GM12874 (cell line): ENCODE measurements at regions not wholly inside any gene's neighbourhood (a gene's known extent, or its start where the extent isn't known, plus 50 kb on each side); places are given as distances from the start of the nearest gene placed in this dataset.

Source experiments
- TF ChIP-seq, protein P1 (sequence below): IDR thresholded peaks from 2 replicates; pipeline ENCODE4 v1.5.1; 2011; ENCODE audit warnings: low read depth, mild to moderate bottlenecking, control low read depth, low read length, moderate library complexity; ENCODE audit not compliant: insufficient read depth

- TF ChIP-seq, protein P1, sequence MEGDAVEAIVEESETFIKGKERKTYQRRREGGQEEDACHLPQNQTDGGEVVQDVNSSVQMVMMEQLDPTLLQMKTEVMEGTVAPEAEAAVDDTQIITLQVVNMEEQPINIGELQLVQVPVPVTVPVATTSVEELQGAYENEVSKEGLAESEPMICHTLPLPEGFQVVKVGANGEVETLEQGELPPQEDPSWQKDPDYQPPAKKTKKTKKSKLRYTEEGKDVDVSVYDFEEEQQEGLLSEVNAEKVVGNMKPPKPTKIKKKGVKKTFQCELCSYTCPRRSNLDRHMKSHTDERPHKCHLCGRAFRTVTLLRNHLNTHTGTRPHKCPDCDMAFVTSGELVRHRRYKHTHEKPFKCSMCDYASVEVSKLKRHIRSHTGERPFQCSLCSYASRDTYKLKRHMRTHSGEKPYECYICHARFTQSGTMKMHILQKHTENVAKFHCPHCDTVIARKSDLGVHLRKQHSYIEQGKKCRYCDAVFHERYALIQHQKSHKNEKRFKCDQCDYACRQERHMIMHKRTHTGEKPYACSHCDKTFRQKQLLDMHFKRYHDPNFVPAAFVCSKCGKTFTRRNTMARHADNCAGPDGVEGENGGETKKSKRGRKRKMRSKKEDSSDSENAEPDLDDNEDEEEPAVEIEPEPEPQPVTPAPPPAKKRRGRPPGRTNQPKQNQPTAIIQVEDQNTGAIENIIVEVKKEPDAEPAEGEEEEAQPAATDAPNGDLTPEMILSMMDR, result no peak
Measured at GRCh38 chr7:97450516-97450915, 281.4 kb upstream of the TAC1 start.

- TF ChIP-seq, protein P1, result no peak
Measured at GRCh38 chr7:97454636-97455035, 277.2 kb upstream of the TAC1 start.

DNA sequence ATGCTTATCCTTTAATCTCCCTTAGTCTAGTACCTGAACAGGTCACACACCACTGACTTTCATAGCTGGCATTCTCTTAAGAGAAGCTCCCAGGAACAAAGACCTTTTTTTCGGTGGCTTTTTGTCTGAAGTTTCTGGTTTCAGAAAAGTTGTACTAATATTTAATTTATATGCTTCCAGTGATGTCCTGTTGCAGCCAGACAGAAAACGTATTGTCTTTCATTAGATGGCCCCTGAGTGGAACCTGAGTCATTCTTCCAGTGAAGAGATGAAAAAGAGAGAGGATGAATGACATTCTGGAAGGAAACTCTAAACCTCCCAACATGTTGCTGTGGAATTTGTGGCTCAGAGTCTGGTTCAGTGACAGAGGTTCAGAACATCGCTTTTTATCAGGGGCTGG, 274.8 kb upstream of the TAC1 start:
- TF ChIP-seq, protein P1, result no peak

GRCh38 chr7:97460433-97460832, 271.5 kb upstream of the TAC1 start:
- TF ChIP-seq, protein P1, result no peak

DNA sequence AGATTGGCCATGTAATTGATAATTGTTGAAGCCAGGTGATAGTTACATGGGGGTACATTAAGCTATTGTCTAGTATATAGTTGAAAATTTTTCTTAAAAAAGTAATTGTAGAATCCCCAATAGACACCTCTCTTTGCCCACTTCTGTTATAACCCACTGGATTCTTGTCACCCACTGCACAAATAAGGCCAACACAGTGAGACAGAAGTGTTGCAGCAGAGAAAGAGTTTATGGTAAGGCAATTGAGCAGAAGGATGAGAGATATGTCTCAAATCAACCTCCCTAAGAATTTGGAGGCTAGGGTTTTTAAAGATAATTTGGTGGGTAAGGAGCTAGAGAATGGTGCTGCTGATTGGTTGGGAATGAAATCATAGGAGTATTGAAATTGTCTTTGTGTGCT, 270.3 kb upstream of the TAC1 start:
- TF ChIP-seq, protein P1, result no peak

- TF ChIP-seq, protein P1, result no peak
Measured at GRCh38 chr7:97466071-97466470, 265.8 kb upstream of the TAC1 start.

DNA sequence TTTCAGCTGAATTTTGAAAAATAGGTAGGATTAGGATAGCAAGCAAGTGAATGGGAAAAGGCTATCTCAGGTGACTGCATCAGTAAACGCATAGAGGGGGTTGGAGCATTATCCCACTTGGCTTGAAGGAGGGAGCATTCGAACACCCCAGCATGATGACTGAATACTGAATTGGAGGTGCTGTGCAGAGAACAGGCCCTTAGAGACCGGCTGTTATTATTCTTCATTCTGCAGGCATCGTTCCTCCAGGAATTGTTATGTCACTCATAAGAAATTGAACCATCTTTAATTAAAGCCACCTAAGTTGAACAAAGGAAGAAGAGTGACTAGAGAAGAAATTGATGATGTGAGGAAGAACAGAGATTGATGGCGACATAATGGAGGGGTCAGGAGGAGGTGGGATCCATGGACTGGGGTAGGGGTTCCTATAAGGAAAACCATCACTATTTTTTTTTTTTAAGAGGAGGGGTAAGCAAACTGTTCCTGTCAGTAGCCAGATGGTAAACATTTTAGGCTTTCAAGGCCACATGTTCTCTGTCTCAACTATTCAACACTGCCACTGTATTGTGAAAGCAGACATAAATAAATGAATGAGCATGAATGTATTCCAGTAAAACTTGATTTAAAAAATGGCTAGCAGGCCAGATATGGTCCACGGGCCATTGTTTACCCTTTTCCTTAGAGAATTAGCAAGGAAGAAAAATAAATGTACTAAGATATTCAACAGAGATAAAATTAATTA, 264.7 kb upstream of the TAC1 start:
- TF ChIP-seq, protein P1, result no peak
